NCI-H524 (cell line): ENCODE measurements at regions not wholly inside any gene's neighbourhood (a gene's known extent, or its start where the extent isn't known, plus 50 kb on each side); places are given as distances from the start of the nearest gene placed in this dataset.
"Not testable (repeated sequence)": the region's sequence is repeated elsewhere in the genome, so short reads cannot be mapped to it uniquely, and the experiment has no call there.

Source experiments
- DNase-seq, 2 experiments: peaks; one replicate each; lab custom pipeline; 2025; lab: John Stamatoyannopoulos, UW

GRCh38 chr2:6111781-6112261 is 419.6 kb downstream of the SOX11 start:
- peak in 1 of 2 experiments; percentile 25 for DNase-seq

DNA sequence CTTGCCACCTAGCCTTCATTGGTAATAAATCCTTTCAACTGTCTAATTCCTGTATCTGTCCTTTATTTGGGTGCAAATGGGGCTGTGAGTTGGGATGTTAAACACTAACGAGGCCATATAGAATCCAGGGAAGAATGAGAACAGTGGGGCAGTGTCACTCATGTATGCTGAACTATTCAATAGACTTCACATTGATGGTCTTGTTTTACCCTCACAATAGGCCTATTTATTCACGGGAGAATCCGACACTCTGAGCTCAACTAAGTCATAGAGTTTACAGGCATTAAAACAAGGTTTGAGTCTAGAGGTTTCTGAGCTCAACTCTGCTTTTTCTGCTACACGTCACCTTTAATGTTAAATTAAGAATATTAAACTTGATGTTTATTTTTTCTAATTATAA is 421.6 kb downstream of the SOX11 start:
- DNase-seq: no peak

GRCh38 chr2:6127718-6128117 is 435.5 kb downstream of the SOX11 start:
- DNase-seq: no peak

DNA sequence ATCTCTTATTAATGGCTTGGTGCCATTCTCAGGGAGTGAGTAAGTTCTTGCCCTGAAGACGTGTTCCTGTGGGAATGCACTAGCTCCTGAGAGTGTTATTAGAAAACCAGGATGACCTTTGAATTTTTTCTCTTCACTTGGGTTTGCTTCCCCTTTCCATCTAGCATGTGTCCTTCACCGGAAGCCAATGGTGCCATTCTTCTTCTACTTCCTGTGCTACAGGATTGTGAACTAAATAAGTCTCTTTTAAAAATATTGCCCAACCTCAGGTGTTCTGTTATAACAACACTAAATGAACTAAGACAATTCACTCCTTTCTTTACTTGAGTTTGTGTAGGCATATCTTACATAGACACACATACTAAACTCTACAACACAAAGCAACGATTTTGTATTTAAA is 447.0 kb downstream of the SOX11 start:
- DNase-seq: no peak

- DNase-seq: no peak
These were observed 447.7 kb downstream of the SOX11 start for GRCh38 chr2:6139916-6140315.

DNA sequence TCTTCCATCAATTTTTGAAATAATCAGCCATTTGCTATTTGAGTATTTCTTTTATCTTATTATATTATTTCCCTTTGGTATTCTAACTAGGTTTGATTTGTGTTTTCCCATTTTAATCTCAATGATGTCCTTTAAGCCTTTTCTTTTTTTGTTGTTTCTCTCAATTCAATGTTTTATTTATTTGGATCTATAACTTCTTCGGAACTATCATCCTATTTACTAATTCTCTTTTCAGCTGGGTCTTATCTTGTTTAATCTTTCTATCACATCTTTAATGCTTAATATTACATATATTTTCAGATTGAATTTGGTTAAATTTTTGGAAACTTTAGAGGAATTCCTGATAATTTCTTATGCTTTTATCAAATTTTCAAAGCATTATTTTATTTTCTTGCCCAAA is 448.3 kb downstream of the SOX11 start:
- no peak for DNase-seq

GRCh38 chr2:6143812-6144211 is 451.6 kb downstream of the SOX11 start:
- no peak for DNase-seq

DNA sequence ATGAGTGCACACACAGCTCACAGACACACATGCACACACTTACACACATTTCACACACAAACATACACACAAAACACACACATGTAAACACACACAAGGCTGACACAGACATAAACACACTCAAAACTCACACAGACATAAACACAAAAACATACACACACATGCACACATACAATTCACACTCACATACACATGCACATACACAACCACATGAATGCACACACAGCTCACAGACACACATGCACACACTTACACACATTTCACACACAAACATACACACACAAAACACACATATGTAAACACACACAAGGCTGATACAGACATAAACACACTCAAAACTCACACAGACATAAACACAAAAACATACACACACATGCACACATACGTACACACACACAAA is 455.0 kb downstream of the SOX11 start:
- DNase-seq: not testable (repeated sequence)

- no peak for DNase-seq
These were observed 456.7 kb downstream of the SOX11 start for GRCh38 chr2:6148882-6149281.

DNA sequence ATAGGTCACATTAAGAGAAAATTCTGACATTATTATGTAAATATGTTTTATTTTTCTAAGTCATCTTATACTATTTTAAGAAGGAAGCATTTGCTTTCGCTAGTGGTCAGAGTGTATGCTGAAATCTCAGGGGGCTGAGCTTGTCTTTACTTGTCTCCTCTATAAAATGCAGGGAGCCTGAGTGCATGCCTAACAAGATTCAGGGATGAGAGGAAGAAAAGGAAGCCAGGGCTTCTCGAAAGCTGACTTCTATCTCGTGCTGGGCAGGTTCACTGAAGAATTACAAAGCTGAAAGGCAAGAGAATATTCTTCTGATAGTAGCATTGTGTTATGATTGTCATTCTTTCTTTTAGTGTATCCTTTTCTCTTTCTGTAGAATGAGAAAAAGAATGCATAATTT is 467.4 kb downstream of the SOX11 start:
- DNase-seq: no peak

DNA sequence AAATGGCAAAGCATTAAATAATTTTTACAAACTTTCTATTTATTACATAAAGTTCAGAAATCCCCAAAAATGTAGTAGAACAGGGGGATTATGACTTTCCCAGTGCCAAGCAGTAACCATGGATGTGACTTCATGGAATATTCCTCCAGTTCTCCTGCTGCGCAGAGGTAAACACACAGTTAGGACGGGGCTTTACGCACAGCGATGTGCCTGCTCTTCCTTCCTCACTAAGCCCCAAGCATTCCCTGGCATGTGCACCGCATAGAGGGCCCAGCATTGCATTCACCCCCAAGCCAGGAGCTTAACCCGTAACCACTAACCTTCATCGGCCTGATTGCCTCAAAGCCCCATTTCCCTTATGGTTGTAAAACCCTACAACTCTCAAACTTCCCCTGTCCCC is 471.7 kb downstream of the SOX11 start:
- no peak for DNase-seq

GRCh38 chr2:6164986-6165747 is 473.0 kb downstream of the SOX11 start:
- no peak for DNase-seq

DNA sequence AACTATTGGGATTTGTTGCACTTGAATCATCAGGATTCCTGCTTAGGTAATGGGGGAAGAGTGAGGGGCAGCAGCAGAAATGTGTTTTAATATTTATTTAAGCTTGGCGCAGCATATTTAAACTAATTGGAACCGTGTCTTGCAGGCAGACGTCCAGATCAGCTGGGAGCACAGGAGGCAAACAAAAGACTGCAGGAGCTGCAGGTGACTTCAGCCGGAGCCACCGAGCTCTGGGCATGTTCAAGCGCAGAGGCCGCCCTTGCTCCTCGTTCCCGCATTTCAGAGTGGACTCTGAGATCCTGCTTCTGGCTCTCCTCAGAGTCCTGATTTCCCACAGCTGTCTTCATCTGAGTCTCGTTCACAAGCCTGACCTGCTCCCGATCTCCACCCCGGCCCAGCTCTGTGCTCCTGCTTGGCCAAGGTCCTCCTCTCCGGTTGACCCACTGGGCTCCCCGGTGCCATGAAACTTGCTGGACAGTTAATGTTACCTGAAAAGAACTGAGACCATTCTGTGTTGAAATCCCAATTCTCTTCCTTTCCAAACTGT is 475.5 kb downstream of the SOX11 start:
- DNase-seq: no peak

- DNase-seq: no peak
These were observed 476.3 kb downstream of the SOX11 start for GRCh38 chr2:6168485-6168884.

DNA sequence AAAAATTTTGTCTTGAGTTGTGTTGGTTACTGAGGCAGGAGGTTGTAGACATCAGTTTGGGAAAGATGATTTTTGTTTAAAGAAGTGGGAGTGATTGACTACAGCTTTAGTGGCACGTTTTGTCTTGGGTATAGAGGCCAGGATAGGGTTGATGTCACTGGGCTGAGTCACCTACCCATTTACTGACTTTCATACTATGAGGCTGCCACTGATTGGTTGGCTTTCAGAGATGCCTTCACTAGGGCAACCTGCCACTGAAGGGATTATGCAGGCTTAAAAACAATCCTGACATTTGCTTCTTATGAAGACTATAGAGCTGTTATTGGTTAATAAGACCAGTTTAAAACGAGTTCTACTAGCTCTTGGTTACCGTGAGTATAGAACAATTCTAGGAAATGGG is 479.1 kb downstream of the SOX11 start:
- no peak for DNase-seq

DNA sequence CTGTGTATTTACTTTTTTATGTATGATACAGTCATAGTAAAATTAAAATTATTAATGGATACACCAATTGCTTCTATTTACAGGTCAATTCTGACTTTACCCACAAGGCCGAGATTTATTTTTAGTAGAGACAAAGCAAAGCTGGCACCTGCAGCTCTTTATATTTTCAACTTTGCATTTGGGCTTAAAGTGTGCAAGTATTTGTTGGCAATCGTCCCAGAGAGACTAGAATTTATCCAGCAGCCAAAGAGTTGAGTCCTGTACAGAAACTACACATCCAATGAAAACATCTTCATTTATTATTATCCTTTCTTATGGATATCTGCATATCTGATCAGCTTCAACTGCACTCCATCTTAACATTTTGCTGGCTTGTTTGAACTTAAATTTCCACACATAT is 485.6 kb downstream of the SOX11 start:
- no peak for DNase-seq

- no peak for DNase-seq
These were observed 489.3 kb downstream of the SOX11 start for GRCh38 chr2:6181525-6181924.

DNA sequence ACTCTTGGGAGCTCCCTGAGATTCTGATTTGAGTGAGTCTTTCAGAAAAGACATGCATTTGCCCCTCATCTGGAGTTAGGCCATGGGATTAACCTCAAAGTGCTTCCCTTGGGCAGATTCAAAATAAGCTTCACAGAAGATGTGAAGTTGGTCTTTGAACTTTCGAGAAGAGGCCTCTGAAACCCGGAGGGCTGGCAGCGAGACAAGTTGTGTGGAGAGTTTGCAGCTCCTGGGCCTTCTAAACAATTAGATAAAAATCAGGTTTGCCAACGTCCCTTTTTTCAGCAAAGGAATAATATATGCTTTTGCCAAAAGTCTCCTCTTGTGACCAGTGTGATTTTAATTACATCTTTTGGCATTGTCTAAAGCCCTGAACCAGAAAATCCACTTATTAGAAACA is 489.7 kb downstream of the SOX11 start:
- DNase-seq: no peak

GRCh38 chr2:6183226-6183625 is 491.0 kb downstream of the SOX11 start:
- no peak for DNase-seq

GRCh38 chr2:6184532-6185292 is 492.5 kb downstream of the SOX11 start:
- no peak for DNase-seq

GRCh38 chr2:6186332-6187151 is 494.4 kb downstream of the SOX11 start:
- no peak for DNase-seq

GRCh38 chr2:6196449-6196848 is 504.3 kb downstream of the SOX11 start:
- DNase-seq: no peak
